Stomach (tissue), 4 donors: ENCODE measurements at regions not wholly inside any gene's neighbourhood (a gene's known extent, or its start where the extent isn't known, plus 50 kb on each side); places are given as distances from the start of the nearest gene placed in this dataset.

Experiments used
- CTCF ChIP-seq, 7 experiments: fragments of 450-650 bp in 4 of 7; fragments of 200-600 bp in 3 of 7; sonication (generic) in 3 of 7; IDR thresholded peaks; one replicate each; pipeline ENCODE4 v1.5.1; 2016 to 2019; ENCODE audit warnings: antibody characterized with exemption in 7 of 7, control low read depth in 2 of 7, mild to moderate bottlenecking in 1 of 7
- EP300 ChIP-seq: sonication (generic); formaldehyde crosslinking; IDR thresholded peaks from one replicate; pipeline ENCODE4 v1.6.1; 2017; ENCODE audit warnings: antibody characterized with exemption
- POLR2A ChIP-seq, 4 donors: fragments of 450-650 bp; IDR thresholded peaks; one replicate each; pipeline ENCODE4 v1.6.1; 2016; ENCODE audit warnings: antibody characterized with exemption in 4 of 4, control low read depth in 2 of 4, mild to moderate bottlenecking in 1 of 4, moderate library complexity in 1 of 4
- POLR2AphosphoS5 ChIP-seq, 3 donors: sonication (generic); formaldehyde crosslinking; IDR thresholded peaks; one replicate each; pipeline ENCODE4 v1.6.1; 2016; ENCODE audit warnings: antibody characterized with exemption in 3 of 3

DNA sequence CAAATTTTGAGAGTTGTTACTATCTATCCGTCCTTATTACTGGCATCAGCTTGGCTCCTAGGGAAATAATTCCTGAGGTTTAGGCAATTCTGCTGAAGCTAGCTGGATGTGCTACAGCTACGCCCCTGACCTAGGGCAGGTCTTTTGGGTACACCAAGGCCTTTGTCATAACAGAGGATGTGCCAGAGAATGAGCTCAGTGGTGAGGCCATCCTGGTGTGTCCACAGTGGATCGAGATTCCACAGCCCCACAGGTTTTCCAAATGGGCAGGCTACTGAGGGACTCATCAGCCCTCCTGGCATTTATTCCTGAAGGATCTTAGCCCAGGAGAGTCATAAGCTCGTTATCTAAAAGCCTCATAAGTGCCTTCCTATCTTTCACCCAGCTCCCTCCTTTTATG is 475.2 kb upstream of the USP24 start:
- TF ChIP-seq CTCF (IDR thresholded peaks at IDR 0.05) = no peak
- TF ChIP-seq POLR2AphosphoS5 (IDR thresholded peaks at IDR 0.05) = no peak
- TF ChIP-seq POLR2A (IDR thresholded peaks at IDR 0.05) = no peak
- TF ChIP-seq EP300 = no peak
